Activated naive CD4-positive, alpha-beta T cell treated with anti-CD3 and anti-CD28 coated beads, Interleukin-2, amount 50 U/mL, for 72 hours (primary cell): ENCODE measurements at regions not wholly inside any gene's neighbourhood (a gene's known extent, or its start where the extent isn't known, plus 50 kb on each side); places are given as distances from the start of the nearest gene placed in this dataset.
"Not testable (repeated sequence)": the region's sequence is repeated elsewhere in the genome, so short reads cannot be mapped to it uniquely, and the experiment has no call there.

Source experiments
- ATAC-seq, 2 donors: fragments of 150-1000 bp; cut with Tn5 transposase; 2 replicates each; pipeline ENCODE4 v1.10.0; 2021; ENCODE audit warnings: mild to moderate bottlenecking in 2 of 2, moderate library complexity in 2 of 2
- DNase-seq, 2 donors: peaks; one replicate each; pipeline ENCODE4 v3.0.0; 2021 to 2022; ENCODE audit warnings: low spot score in 2 of 2
- H3K27ac Mint-ChIP-seq, 2 donors: one replicate each; pipeline ENCODE4 v1.8.0; 2022; ENCODE audit warnings: mild to moderate bottlenecking in 2 of 2, mixed read lengths in 2 of 2
- H3K36me3 Mint-ChIP-seq, 2 donors: one replicate each; pipeline ENCODE4 v1.8.0; 2022; ENCODE audit warnings: mixed read lengths in 2 of 2
- H3K9me3 Mint-ChIP-seq, 2 donors: one replicate each; pipeline ENCODE4 v1.8.0; 2022; ENCODE audit warnings: mixed read lengths in 2 of 2

- no peak for ATAC-seq
- no peak for DNase-seq
- no peak overlapping the region for H3K27ac Mint-ChIP-seq
- H3K36me3 Mint-ChIP-seq = no peaks in the 10 kb centered on the region
- peaks cover 4 to 5% of the 10 kb centered on the region in 2 donors for H3K9me3 Mint-ChIP-seq
Observed at GRCh38 chr4:134632056-134632455, 430.5 kb upstream of the PABPC4L start.

GRCh38 chr4:134628066-134628465 lies 426.5 kb upstream of the PABPC4L start:
- H3K27ac Mint-ChIP-seq = no peak overlapping the region

GRCh38 chr4:134627366-134627765 lies 425.8 kb upstream of the PABPC4L start:
- ATAC-seq = no peak
- H3K9me3 Mint-ChIP-seq = peaks cover 8 to 11% of the 10 kb centered on the region in 2 donors
- no peak for DNase-seq

More at GRCh38 chr4:134628066-134628465, 426.5 kb upstream of the PABPC4L start:
- no peak for DNase-seq
- peaks cover 8 to 11% of the 10 kb centered on the region in 2 donors for H3K9me3 Mint-ChIP-seq
- peaks cover 0 to 5% of the 10 kb centered on the region in 2 donors for H3K36me3 Mint-ChIP-seq
- no peak for ATAC-seq

DNA sequence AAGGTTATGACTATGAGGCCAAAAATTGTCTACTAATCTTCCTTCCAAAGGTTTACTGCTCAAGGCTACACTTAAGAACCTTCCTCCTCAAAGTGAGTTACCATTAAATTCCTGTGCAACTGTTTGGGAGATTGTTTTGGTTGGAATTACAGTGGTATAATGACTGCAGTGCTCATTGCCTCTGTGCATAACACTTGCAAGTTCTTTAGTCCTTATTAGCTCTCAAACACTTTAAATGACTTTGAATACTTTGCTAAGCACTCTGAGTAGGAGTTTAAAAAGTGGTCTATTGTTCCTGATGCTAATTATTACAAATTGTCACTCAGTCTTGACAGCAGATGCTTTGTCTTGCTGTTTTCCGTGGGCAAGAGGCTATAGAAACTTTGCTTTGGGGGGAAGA lies 422.8 kb upstream of the PABPC4L start:
- Mint-ChIP-seq H3K36me3 (peaks cover 0 to 5% of the 10 kb centered on the region in 2 donors), H3K27ac (no peak overlapping the region), H3K9me3 (peaks cover 8 to 11% of the 10 kb centered on the region in 2 donors)
- DNase-seq (no peak), ATAC-seq (no peak)

More at GRCh38 chr4:134627366-134627765, 425.8 kb upstream of the PABPC4L start:
- H3K27ac Mint-ChIP-seq = no peak overlapping the region
- H3K36me3 Mint-ChIP-seq = peaks cover 0 to 5% of the 10 kb centered on the region in 2 donors

DNA sequence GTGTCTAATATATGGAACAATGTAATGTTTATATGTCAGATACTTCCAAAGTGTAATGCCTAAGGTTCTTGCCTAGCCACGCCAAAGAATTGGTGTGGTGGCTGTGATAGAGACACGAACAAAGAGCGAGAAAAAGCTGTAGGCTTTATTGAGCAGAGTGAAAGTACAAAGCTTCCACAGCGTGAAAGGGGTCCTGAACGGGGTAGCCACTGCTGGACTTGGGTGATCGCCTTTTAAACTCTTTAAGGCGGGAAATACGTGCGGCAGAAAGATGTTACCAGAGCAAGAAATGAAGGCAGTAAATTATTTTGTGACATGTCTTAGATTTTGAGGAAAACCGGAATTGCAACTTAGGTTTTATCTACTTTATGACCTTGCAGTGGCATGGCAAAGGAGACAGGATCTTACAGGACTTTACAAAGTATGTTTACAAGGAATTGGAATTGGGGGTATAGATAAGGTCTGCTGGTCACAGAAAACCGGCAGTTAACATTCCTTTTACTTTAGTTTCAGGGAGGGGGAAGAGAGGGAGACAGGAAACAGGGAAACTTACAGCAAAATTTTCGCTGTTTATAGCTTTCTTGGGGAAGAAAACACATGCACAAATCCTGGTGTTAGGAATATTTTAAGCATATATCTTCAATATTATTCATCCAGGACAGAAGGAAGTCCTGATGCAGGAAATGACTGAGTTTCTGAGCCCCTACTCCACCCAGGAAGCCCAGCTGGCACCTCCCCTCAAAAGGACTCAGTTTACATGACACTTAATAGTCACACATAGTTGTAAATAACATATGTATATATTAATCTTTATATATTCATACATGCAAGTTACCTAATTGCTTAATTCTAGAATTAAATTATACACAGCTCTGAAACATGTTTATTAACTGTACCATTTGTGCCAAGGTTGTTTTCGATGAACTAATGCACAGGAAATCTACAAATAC lies 421.3 kb upstream of the PABPC4L start:
- not testable (repeated sequence) for DNase-seq, H3K27ac Mint-ChIP-seq, ATAC-seq, H3K36me3 Mint-ChIP-seq
- peaks cover 8 to 11% of the 10 kb centered on the region in 2 donors for H3K9me3 Mint-ChIP-seq

DNA sequence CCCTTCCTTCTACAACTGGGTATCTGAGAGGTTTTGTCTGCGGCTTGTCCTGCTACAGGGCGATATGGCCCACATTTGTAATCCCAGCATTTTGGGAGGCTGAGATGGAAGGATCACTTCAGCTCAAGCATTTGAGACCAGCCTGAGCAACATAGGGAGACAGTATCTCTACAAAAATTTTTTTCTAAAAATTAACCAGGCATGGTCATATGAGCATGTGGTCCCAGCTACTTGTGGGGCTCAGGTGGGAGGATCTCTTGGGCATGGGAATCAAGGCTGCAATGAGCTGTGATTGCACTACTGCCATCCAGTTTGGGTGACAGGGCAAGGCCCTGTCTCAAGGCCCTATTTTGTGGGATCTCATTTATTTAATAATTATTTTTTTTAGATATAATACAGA lies 420.6 kb upstream of the PABPC4L start:
- H3K36me3 Mint-ChIP-seq = peaks cover 0 to 5% of the 10 kb centered on the region in 2 donors
- DNase-seq = no peak
- ATAC-seq = no peak
- H3K27ac Mint-ChIP-seq = no peak overlapping the region
- peaks cover 8 to 11% of the 10 kb centered on the region in 2 donors for H3K9me3 Mint-ChIP-seq

- H3K9me3 Mint-ChIP-seq = peaks cover 8 to 11% of the 10 kb centered on the region in 2 donors
- ATAC-seq, H3K27ac Mint-ChIP-seq: not testable (repeated sequence)
Observed at GRCh38 chr4:134621715-134622114, 420.1 kb upstream of the PABPC4L start.

DNA sequence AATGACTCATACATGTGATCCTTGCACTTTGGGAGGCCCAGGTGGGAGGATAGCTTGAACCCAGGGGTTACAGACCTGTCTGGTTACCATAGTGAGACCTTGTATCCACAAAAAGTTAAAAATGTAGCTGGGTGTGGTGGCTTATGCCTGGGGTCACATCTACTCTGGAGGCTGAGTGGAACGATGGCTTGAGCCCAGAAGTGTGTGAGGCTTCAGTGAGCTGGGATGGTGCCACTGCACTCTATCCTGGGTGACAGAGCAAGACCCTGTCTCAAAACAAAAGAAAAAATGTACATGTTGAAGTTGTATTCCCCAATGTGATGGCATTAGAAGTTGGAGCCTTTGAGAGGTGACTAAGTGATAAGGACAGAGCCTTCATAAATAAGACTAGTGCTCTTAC lies 409.4 kb upstream of the PABPC4L start:
- Mint-ChIP-seq H3K36me3 (no peaks in the 10 kb centered on the region), H3K9me3 (peaks cover 0 to 4% of the 10 kb centered on the region in 2 donors), H3K27ac (no peak overlapping the region)
- ATAC-seq = no peak
- no peak for DNase-seq

More at GRCh38 chr4:134621715-134622114, 420.1 kb upstream of the PABPC4L start:
- DNase-seq, H3K36me3 Mint-ChIP-seq: not testable (repeated sequence)

DNA sequence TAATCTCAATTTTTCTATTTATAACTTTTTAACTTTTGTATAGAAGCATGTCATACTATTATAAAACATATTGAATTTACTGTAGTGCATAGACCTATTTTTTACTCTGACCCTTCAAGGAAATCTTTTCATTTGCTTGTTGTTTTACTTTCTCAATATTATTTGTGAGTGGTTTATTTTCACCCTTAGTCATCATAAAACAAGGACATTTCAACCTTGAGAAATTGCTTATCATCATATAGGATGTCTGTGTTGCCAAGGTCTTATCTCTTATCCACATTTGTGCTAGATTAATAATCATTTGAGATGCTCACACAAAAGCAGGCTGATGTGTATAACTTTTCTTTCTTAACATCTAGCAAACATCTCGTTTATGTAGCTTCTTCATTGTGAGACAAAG lies 408.6 kb upstream of the PABPC4L start:
- H3K9me3 Mint-ChIP-seq = peaks cover 0 to 2% of the 10 kb centered on the region in 2 donors
- ATAC-seq (no peak), DNase-seq (no peak)
- no peaks in the 10 kb centered on the region for H3K36me3 Mint-ChIP-seq
- no peak overlapping the region for H3K27ac Mint-ChIP-seq

DNA sequence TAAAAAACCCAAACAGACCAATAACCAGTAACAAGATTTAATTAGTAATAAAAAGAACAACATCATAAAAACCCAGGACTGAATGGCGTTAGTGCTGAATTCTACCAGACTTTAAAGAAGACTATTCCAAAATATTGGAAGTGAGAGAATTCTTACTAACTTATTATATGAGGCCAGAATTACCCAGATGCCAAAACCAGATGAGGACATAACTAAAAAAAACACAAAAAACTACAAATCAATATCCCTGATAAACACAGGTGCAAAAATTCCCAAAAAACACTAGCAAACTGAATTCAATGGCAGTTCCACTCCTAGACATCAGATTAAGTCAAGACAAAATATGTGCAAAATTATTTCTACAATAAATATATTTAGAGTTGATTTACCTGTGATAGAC lies 400.1 kb upstream of the PABPC4L start:
- Mint-ChIP-seq H3K9me3 (peaks cover 15 to 23% of the 10 kb centered on the region in 2 donors), H3K27ac (no peak overlapping the region), H3K36me3 (no peaks in the 10 kb centered on the region)
- DNase-seq (no peak), ATAC-seq (no peak)

DNA sequence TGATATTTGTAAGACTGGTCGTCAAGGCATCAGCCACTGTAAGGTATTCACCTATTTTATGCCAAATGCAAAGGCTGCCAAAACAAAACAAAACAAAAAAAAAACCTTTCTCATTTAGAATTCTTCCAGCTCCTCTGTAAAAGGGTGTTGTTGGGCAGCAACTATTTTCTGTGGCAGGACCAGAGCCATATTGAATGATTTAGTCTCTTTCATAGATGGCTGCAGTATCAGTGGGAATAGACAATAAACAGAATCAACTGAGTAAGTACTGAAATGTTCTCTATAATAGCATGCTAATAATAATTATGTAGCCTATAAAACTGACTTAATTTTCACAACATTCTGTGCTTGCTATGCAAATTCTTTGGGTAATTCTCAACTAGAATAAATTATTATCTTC lies 389.7 kb upstream of the PABPC4L start:
- peaks cover 0 to 7% of the 10 kb centered on the region in 2 donors for H3K9me3 Mint-ChIP-seq
- H3K27ac Mint-ChIP-seq = no peak overlapping the region
- H3K36me3 Mint-ChIP-seq = peaks cover 0 to 2% of the 10 kb centered on the region in 2 donors
- DNase-seq (no peak), ATAC-seq (no peak)

- peaks cover 0 to 4% of the 10 kb centered on the region in 2 donors for H3K36me3 Mint-ChIP-seq
- H3K27ac Mint-ChIP-seq = no peak overlapping the region
- ATAC-seq = no peak
- DNase-seq = no peak
- peaks cover 12 to 21% of the 10 kb centered on the region in 2 donors for H3K9me3 Mint-ChIP-seq
Observed at GRCh38 chr4:134585972-134586371, 384.4 kb upstream of the PABPC4L start.

DNA sequence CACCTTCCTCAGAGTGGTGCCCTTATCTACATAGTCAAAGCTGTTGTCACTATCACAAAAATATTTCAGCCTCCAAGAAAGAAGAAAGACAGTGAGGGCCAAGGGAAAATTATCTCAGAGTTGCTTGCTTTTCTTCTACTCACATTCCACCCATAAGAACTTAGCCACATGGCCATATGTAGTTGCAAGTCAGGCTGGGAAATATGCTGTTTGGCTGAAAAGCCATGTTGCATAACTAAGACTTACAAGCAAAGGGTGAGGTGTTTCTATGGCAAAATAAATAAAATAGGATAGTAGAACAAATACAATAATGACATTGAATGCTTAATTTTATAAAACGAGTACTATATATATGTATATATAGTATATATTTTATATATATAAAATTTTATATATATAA lies 365.9 kb upstream of the PABPC4L start:
- Mint-ChIP-seq H3K36me3 (no peaks in the 10 kb centered on the region), H3K9me3 (peaks cover 8 to 12% of the 10 kb centered on the region in 2 donors), H3K27ac (no peak overlapping the region)
- no peak for ATAC-seq
- DNase-seq = no peak

GRCh38 chr4:134560728-134561127 lies 359.1 kb upstream of the PABPC4L start:
- Mint-ChIP-seq H3K9me3 (peaks cover 9 to 11% of the 10 kb centered on the region in 2 donors), H3K36me3 (no peaks in the 10 kb centered on the region), H3K27ac (no peak overlapping the region)
- ATAC-seq (no peak), DNase-seq (no peak)

DNA sequence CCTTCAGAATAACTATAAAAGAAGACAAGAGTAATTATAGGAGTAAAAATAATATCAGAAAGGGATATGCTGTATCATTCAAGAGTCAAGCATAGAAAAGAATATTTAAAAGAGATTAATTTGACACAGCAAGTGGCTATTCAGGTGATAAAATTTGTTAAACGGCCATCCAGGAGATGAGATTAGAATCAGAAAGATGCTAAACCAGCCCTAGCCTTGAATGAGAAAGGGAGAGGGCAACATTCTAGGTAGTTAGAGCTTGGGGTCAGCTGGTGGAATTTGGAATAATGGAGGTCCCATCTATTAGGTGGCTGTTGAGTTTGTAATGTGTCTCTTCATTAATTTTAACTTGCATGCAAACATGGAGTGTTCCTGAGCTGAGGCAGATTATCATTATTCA lies 350.5 kb upstream of the PABPC4L start:
- peaks cover 22 to 24% of the 10 kb centered on the region in 2 donors for H3K9me3 Mint-ChIP-seq
- H3K27ac Mint-ChIP-seq = no peak overlapping the region
- ATAC-seq (no peak), DNase-seq (no peak)
- H3K36me3 Mint-ChIP-seq = no peaks in the 10 kb centered on the region

DNA sequence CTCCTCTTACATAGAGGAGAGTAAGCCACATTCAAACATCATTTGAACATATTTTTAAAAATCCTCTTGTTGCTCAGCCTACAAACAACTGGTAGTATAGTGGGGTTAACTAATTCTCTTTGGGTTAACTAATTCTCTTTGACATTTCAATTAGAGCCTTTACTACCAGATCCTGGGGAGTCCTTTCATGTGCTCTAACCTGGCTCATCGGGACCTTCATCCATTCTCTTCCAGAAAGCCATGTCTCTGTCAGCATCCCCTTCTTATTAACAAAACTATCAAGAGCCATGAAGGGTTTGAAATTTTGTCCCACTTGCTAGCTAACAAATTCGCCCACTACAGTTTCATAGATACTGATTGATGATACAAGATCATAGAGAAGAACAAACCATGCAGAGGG lies 349.8 kb upstream of the PABPC4L start:
- no peaks in the 10 kb centered on the region for H3K36me3 Mint-ChIP-seq
- peaks cover 24 to 25% of the 10 kb centered on the region in 2 donors for H3K9me3 Mint-ChIP-seq
- H3K27ac Mint-ChIP-seq = no peak overlapping the region
- ATAC-seq (no peak), DNase-seq (no peak)

GRCh38 chr4:134548052-134548628 lies 346.6 kb upstream of the PABPC4L start:
- no peak for DNase-seq
- Mint-ChIP-seq H3K27ac (no peak overlapping the region), H3K9me3 (peaks cover 19 to 21% of the 10 kb centered on the region in 2 donors), H3K36me3 (no peaks in the 10 kb centered on the region)
- no peak for ATAC-seq
